Uterus (tissue), 3 donors: ENCODE measurements at regions not wholly inside any gene's neighbourhood (a gene's known extent, or its start where the extent isn't known, plus 50 kb on each side); places are given as distances from the start of the nearest gene placed in this dataset.
"Not testable (repeated sequence)": the region's sequence is repeated elsewhere in the genome, so short reads cannot be mapped to it uniquely, and the experiment has no call there.

ENCODE experiments used
- DNase-seq, 2 donors: peaks; one replicate each; pipeline ENCODE4 v3.0.0-alpha.2; 2019 to 2020
- H3K27ac ChIP-seq, 2 donors: fragments of 200-600 bp; sonication (generic); 1 replicate in 1 of 2; 2 replicates in 1 of 2; pipeline ENCODE4 v1.5.1; 2016 to 2018
- H3K27me3 ChIP-seq, 2 donors: fragments of 200-600 bp; sonication (generic); one replicate each; pipeline ENCODE4 v1.5.1; 2018 to 2019; ENCODE audit warnings: control low read depth in 1 of 2
- H3K36me3 ChIP-seq, 2 donors: fragments of 200-600 bp; sonication (generic); one replicate each; pipeline ENCODE4 v1.5.1; 2019; ENCODE audit warnings: control low read depth in 1 of 2
- H3K4me1 ChIP-seq, 2 donors: fragments of 200-600 bp; sonication (generic); one replicate each; pipeline ENCODE4 v1.5.1; 2018 to 2019; ENCODE audit warnings: control low read depth in 1 of 2
- H3K4me3 ChIP-seq, 2 donors: fragments of 200-600 bp; sonication (generic); 1 replicate in 1 of 2; 2 replicates in 1 of 2; pipeline ENCODE4 v1.5.1; 2018 to 2019; ENCODE audit warnings: mild to moderate bottlenecking in 1 of 2
- H3K9me3 ChIP-seq, 2 donors: fragments of 200-600 bp; sonication (generic); one replicate each; pipeline ENCODE4 v1.5.1; 2019; ENCODE audit warnings: control low read depth in 1 of 2
- POLR2A ChIP-seq, 2 donors: fragments of 450-650 bp; IDR thresholded peaks; one replicate each; pipeline ENCODE4 v1.6.1; 2016; ENCODE audit warnings: antibody characterized with exemption in 2 of 2, mild to moderate bottlenecking in 1 of 2, moderate library complexity in 1 of 2
- intact Hi-C: fragments of 100-400 bp; cut with DNase I; formaldehyde crosslinking; loops from one replicate; pipeline ENCODE4 v1.15.1; 2023; ENCODE audit warnings: low total_unique reads
- TF ChIP-seq, protein P1 (sequence below), 4 experiments: fragments of 200-600 bp in 2 of 4; fragments of 450-650 bp in 2 of 4; sonication (generic) in 2 of 4; IDR thresholded peaks; one replicate each; pipeline ENCODE4 v1.5.1; 2016 to 2019; ENCODE audit warnings: antibody characterized with exemption in 4 of 4, mild to moderate bottlenecking in 2 of 4, moderate library complexity in 1 of 4
- donor health status: DM: yes; HTN: yes; CAD: no.

DNA sequence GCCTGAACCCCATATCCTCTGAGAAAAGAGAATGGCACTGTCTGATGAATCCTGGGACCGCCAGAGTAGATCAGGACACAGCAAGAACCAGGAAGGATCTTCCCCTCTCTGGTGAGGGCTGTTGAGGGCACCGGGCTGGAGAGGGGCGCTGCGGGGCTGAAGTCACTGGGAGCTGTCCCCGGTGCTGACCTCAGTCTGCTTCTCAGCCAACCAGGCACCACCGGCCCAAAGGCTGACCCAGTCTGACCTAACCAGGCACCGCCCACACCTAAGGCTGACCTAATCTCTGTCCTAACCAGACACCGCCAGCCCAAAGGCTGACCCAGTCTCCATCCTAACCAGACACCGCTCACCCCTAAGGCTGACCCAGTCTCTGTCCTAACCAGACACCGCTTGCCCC is 82.8 kb downstream of the CPZ start:
- Histone ChIP-seq H3K9me3 (no peaks in the 10 kb centered on the region), H3K4me3 (no peak overlapping the region), H3K36me3 (no peaks in the 10 kb centered on the region), H3K27ac (no peak overlapping the region), H3K4me1 (no peaks in the 10 kb centered on the region), H3K27me3 (no peaks in the 10 kb centered on the region)
- DNase-seq = no peak
- intact Hi-C loops = no loop called here
- no peak for TF ChIP-seq POLR2A (IDR thresholded peaks at IDR 0.05)
- TF ChIP-seq, protein P1, sequence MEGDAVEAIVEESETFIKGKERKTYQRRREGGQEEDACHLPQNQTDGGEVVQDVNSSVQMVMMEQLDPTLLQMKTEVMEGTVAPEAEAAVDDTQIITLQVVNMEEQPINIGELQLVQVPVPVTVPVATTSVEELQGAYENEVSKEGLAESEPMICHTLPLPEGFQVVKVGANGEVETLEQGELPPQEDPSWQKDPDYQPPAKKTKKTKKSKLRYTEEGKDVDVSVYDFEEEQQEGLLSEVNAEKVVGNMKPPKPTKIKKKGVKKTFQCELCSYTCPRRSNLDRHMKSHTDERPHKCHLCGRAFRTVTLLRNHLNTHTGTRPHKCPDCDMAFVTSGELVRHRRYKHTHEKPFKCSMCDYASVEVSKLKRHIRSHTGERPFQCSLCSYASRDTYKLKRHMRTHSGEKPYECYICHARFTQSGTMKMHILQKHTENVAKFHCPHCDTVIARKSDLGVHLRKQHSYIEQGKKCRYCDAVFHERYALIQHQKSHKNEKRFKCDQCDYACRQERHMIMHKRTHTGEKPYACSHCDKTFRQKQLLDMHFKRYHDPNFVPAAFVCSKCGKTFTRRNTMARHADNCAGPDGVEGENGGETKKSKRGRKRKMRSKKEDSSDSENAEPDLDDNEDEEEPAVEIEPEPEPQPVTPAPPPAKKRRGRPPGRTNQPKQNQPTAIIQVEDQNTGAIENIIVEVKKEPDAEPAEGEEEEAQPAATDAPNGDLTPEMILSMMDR (IDR thresholded peaks at IDR 0.05) = no peak

DNA sequence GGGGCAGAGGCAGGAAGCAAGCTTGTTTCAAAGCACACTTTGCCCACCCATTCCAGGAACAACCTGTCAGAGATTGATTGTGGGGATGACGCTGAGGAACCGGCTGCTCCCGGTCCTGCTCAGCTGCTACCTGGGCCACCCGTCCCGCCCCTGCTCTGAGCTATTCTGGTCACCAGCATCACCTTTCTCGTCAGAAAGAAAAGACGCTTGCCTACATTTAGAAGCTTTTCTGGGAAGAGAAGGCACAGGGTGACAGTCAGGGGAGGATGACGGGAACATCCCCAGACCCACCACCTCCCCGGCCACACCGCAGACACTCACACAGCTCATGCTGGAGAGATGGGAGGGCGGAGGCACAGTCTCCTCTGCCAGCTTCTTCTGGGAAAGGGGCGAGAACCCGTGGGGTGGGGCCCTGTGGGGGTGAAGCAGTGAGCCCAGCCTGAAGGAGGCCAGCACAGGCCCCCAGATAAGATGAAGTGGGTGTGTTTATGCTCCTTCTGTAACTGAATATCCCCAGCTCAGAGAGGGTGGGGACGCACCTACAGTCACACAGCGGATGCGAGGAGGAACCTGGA is 81.8 kb downstream of the CPZ start:
- H3K36me3 ChIP-seq = no peaks in the 10 kb centered on the region
- no peaks in the 10 kb centered on the region for H3K4me1 ChIP-seq
- no peaks in the 10 kb centered on the region for H3K27me3 ChIP-seq
- H3K9me3 ChIP-seq = no peaks in the 10 kb centered on the region
- no peak overlapping the region for H3K4me3 ChIP-seq
- no peak for TF ChIP-seq POLR2A (IDR thresholded peaks at IDR 0.05)
- TF ChIP-seq, protein P1 (IDR thresholded peaks at IDR 0.05) = no peak
- no peak for DNase-seq
- no peak overlapping the region for H3K27ac ChIP-seq
- intact Hi-C loops = no loop called here

DNA sequence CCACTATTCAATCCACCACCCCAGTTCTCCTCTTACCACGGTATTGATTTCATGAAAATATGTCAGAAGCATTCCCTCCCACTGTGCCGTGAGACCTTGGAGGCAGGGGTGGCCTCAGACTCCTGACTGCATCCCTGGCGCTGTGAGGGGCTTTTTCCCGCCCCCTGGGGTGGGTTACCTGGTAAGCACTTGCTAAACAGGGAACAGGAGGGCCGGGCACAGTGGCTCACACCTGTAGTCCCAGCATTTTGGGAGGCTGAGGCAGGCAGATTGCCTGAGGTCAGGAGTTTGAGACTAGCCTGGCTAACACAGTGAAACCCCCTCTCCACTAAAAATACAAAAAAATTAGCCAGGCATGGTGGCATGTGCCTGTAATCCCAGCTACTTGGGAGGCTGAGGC is 80.5 kb downstream of the CPZ start:
- DNase-seq, H3K27me3 ChIP-seq, H3K27ac ChIP-seq, intact Hi-C loops, H3K36me3 ChIP-seq, H3K4me1 ChIP-seq, H3K4me3 ChIP-seq, H3K9me3 ChIP-seq: not testable (repeated sequence)

DNA sequence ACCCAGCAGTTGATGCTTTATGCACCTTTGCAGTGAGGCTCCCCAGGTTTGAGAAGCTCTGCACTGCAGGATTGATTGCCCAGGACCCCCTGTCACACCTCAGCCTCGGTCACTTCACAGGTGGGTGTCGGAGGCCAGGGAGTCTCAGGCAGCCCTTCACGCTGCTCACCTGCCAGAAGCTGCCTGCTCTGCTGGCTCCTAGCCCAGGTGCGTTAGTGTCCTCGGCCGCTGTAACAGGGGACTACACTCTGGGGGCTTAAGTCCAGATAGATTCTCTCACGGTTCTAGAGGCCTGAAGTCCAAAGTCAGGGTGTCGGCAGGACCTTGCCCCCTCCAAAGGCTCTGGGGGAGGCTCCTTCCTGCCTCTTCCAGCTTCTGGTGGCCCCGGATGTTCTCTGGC is 79.9 kb downstream of the CPZ start:
- H3K27ac ChIP-seq = no peak overlapping the region
- no peaks in the 10 kb centered on the region for H3K9me3 ChIP-seq
- intact Hi-C loops = no loop called here
- H3K36me3 ChIP-seq = no peaks in the 10 kb centered on the region
- peaks cover 0 to 6% of the 10 kb centered on the region in 2 donors for H3K27me3 ChIP-seq
- no peaks in the 10 kb centered on the region for H3K4me1 ChIP-seq
- DNase-seq = no peak
- TF ChIP-seq, protein P1 (IDR thresholded peaks at IDR 0.05) = no peak
- TF ChIP-seq POLR2A (IDR thresholded peaks at IDR 0.05) = no peak
- no peak overlapping the region for H3K4me3 ChIP-seq

DNA sequence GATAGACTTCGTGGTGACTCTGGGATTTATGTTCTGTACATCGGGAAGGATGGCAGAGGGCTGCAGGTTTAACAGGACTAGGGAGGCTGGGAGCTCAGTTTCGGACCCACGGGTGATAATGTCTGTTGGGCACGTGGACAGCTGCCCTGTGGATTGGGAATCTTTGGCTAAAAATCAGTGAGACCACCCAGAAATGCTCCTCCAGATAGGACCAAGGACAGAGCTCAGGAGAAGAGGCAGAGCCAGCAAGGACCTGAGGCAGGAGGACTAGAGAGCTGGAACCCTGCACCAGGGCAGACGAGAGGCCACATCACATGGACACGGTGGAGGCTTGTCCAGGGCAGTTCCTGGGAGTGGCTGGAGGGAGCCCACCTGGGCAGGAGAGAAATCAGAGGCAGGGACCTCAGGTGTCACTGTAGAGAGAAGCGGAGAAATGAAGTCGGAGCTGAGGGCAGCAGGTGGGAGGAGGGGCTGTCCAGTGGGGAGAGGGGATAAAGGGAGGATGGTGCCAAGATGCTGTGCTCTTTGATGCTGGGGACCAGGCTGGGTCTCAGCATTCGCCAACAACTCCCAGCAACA is 79.2 kb downstream of the CPZ start:
- Histone ChIP-seq H3K4me3 (no peak overlapping the region), H3K36me3 (no peaks in the 10 kb centered on the region), H3K27ac (no peak overlapping the region), H3K9me3 (no peaks in the 10 kb centered on the region), H3K27me3 (peaks cover 0 to 6% of the 10 kb centered on the region in 2 donors), H3K4me1 (no peaks in the 10 kb centered on the region)
- intact Hi-C loops = no loop called here
- TF ChIP-seq, protein P1 (IDR thresholded peaks at IDR 0.05) = no peak
- TF ChIP-seq POLR2A (IDR thresholded peaks at IDR 0.05) = no peak
- no peak for DNase-seq
